Fibroblast of lung (primary cell): ENCODE measurements at regions not wholly inside any gene's neighbourhood (a gene's known extent, or its start where the extent isn't known, plus 50 kb on each side); places are given as distances from the start of the nearest gene placed in this dataset.

Experiments
- CTCF ChIP-seq, 2 donors: IDR thresholded peaks in 1 of 2; conservative IDR thresholded peaks in 1 of 2; 1 replicate in 1 of 2; 2 replicates in 1 of 2; pipeline ENCODE4 v1.5.1; 2011 to 2012; ENCODE audit warnings: low read length in 2 of 2, control low read depth in 1 of 2, inconsistent platforms in 1 of 2, low read depth in 1 of 2, mild to moderate bottlenecking in 1 of 2
- EZH2 ChIP-seq: IDR thresholded peaks from 2 replicates; pipeline ENCODE4 v1.5.1; 2012; ENCODE audit warnings: low read length, control low read depth, mild to moderate bottlenecking; ENCODE audit errors: missing control alignments

DNA sequence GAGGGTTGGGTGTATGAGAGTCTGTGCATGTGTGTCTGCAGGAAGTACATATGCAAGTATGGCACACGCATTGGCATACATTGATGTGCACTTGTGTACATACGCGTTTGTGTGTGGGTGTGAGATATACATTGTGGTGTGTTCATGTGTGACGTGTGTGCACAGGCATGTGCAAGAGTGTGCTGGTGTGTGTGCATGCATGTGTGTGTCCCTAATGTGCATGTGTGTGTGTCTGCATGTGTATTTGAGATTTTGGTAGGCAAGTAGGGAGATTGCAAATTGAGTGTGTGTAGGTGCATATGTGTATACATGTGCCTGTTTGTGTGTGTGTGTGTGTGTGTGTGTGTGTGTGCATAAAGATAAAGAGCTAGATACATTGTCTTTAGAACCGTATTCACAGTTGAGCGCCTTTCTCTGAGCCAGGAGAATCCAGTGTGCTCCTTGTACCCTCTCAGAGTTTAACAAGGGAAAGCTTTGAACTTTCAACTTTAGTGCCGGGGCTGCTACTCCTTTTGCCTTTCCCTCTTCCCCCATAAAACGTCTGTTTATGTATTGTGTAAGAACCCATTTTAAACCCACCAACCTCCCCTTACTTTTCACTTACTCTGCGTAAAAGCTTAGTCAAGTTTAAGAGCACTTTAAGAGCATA, 152.4 kb upstream of the CHL1 start:
- TF ChIP-seq CTCF (conservative IDR thresholded peaks at IDR 0.05 in 1 of 2, IDR thresholded peaks at IDR 0.05 in 1 of 2; ENCODE audit: low read depth in 1 of 2, low read length in 2 of 2) = no peak
- TF ChIP-seq EZH2 = no peak
